ENCODE measurements at regions not wholly inside any gene's neighbourhood (a gene's known extent, or its start where the extent isn't known, plus 50 kb on each side); places are given as distances from the start of the nearest gene placed in this dataset.
"Not testable (repeated sequence)": the region's sequence is repeated elsewhere in the genome, so short reads cannot be mapped to it uniquely, and the experiment has no call there.

DNA sequence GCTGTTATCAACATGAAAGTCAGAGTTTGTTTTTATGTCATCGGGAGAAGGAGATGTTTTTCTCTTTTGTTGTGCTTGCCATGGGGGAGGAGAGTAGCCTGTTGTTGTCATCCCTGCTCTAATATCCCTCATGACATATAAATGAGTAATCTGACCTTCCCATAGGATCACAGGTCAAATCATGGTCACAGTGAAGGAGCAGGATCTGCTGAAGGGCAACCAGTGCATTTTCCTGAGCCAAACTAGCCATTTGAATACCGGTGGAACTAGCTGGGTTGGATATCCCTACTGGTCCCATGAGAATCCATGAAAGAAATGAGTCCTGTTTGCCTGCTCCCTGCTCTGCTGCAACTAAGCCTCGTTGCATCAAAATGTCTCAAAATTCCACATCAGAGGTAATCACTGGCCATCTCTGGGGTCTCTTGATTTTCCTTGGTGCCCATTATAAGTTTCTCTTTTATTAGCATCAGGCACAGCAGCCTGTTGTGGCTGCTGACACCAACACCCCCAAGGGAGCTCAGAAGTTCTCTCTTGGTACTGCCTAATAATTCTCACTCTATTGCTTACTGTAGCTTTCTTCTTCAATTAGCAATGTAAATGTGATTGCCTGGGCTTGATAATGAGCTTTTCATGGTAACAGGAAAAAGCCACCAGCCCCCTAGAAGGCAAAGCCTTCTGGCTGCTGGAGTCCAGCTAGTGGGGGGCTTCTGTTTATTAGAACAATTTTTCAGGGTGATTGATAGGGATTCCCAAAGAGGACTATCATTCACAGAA, 211.4 kb upstream of the ERCC4 start:
- DNase-seq = no peak
- H3K9me3 ChIP-seq = no peaks in the 10 kb centered on the region
- TF ChIP-seq POLR2A (IDR thresholded peaks at IDR 0.05) = no peak
- TF ChIP-seq EP300 (IDR thresholded peaks at IDR 0.05) = no peak
- TF ChIP-seq, protein P1, sequence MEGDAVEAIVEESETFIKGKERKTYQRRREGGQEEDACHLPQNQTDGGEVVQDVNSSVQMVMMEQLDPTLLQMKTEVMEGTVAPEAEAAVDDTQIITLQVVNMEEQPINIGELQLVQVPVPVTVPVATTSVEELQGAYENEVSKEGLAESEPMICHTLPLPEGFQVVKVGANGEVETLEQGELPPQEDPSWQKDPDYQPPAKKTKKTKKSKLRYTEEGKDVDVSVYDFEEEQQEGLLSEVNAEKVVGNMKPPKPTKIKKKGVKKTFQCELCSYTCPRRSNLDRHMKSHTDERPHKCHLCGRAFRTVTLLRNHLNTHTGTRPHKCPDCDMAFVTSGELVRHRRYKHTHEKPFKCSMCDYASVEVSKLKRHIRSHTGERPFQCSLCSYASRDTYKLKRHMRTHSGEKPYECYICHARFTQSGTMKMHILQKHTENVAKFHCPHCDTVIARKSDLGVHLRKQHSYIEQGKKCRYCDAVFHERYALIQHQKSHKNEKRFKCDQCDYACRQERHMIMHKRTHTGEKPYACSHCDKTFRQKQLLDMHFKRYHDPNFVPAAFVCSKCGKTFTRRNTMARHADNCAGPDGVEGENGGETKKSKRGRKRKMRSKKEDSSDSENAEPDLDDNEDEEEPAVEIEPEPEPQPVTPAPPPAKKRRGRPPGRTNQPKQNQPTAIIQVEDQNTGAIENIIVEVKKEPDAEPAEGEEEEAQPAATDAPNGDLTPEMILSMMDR (IDR thresholded peaks at IDR 0.05) = no peak
- H3K4me3 ChIP-seq = no peak overlapping the region
- whole genome bisulfite sequencing, 3 donors = 10 to 28% (median 12%) methylated on average over 3 of the region's 3 CpGs
- no peaks in the 10 kb centered on the region for H3K27me3 ChIP-seq
- intact Hi-C loops (cut with DNase I) = no loop called here
- no peaks in the 10 kb centered on the region for H3K4me1 ChIP-seq (ENCODE audit: insufficient read depth)
- no peak overlapping the region for H3K27ac ChIP-seq
- no peaks in the 10 kb centered on the region for H3K36me3 ChIP-seq

DNA sequence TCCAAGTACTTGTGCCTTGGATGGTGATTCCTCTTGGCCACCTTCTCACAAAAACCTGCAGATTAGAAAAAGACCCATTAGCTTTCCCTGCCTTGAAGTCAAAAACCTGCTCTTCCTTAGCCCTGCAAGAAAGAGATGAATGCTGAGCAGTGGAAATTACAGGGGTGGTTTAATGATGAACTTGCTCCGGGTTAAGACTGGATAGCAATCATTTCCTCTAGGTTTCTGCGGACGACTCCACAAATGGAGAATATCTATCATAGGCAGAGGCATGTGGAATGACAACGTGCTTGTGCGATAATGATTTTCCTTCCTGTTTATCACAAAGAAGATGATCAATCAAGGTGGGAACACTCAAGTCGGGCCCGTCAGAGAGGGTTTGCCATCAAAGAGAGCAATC, 201.2 kb upstream of the ERCC4 start:
- H3K9me3 ChIP-seq = no peaks in the 10 kb centered on the region
- no peaks in the 10 kb centered on the region for H3K4me1 ChIP-seq (ENCODE audit: insufficient read depth)
- 68 to 75% (median 71%) methylated on average over 7 of the region's 7 CpGs for WGBS, 3 donors
- TF ChIP-seq, protein P1 (IDR thresholded peaks at IDR 0.05) = no peak
- no peak for TF ChIP-seq EP300 (IDR thresholded peaks at IDR 0.05)
- TF ChIP-seq POLR2A (IDR thresholded peaks at IDR 0.05) = no peak
- no peak for DNase-seq
- no peak overlapping the region for H3K27ac ChIP-seq
- H3K36me3 ChIP-seq = no peaks in the 10 kb centered on the region
- intact Hi-C loops (cut with DNase I) = no loop called here
- H3K27me3 ChIP-seq = no peaks in the 10 kb centered on the region
- no peak overlapping the region for H3K4me3 ChIP-seq

DNA sequence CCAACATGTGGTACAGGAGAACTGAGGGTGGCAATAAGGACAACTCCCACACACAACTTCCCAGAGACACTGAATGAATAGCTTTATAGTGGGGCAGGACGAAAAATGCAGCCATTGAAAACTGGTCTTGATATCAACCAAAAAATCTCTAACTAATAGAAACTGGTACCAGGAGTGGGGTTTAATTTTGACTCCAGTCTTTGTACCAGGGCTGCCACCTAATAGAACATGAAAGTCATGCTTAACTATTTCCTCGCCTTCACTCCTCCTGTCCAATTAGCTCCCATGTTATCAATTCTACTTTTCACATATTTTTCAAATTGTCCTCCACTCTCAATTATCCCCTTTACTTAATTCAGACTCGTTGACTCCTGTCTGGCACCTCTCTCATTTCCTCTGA, 192.0 kb upstream of the ERCC4 start:
- no peak for DNase-seq
- Histone ChIP-seq H3K27ac (no peak overlapping the region), H3K36me3 (no peaks in the 10 kb centered on the region), H3K4me3 (no peak overlapping the region), H3K4me1 (ENCODE audit: insufficient read depth) (no peaks in the 10 kb centered on the region), H3K27me3 (no peaks in the 10 kb centered on the region), H3K9me3 (no peaks in the 10 kb centered on the region)
- TF ChIP-seq EP300 (IDR thresholded peaks at IDR 0.05) = no peak
- no peak for TF ChIP-seq POLR2A (IDR thresholded peaks at IDR 0.05)
- TF ChIP-seq, protein P1 (IDR thresholded peaks at IDR 0.05) = no peak
- WGBS, 3 donors = 33 to 66% (median 46%) methylated on average over 3 of the region's 3 CpGs
- intact Hi-C loops (cut with DNase I) = no loop called here

DNA sequence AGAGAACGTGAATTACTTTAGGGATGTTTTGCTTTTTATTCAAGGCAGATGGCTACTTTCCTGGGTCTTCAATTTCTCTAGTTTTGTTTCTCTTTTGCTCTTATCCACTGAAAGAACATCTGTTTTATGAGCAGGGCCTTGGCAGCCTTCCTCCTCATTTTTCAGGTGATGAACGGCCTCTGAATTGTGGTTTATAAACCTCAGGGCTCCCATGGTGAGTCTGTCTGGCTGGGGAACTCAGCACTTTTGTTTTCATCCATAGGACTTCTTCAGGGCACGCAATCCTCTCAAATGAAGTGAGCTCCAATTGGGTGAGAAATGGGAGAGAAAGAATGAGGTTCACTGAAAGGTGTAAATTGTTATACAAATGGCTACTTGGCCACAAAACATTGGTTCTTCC, 186.4 kb upstream of the ERCC4 start:
- no peak for TF ChIP-seq EP300 (IDR thresholded peaks at IDR 0.05)
- TF ChIP-seq, protein P1 (IDR thresholded peaks at IDR 0.05) = no peak
- TF ChIP-seq POLR2A (IDR thresholded peaks at IDR 0.05) = no peak
- no peaks in the 10 kb centered on the region for H3K36me3 ChIP-seq
- WGBS, 3 donors = 1 to 29% (median 5%) methylated on average over 3 of the region's 3 CpGs
- no peak overlapping the region for H3K27ac ChIP-seq
- H3K9me3 ChIP-seq = no peaks in the 10 kb centered on the region
- no peaks in the 10 kb centered on the region for H3K27me3 ChIP-seq
- H3K4me3 ChIP-seq = no peak overlapping the region
- H3K4me1 ChIP-seq (ENCODE audit: insufficient read depth) = no peaks in the 10 kb centered on the region
- DNase-seq = no peak
- intact Hi-C loops (cut with DNase I) = no loop called here

DNA sequence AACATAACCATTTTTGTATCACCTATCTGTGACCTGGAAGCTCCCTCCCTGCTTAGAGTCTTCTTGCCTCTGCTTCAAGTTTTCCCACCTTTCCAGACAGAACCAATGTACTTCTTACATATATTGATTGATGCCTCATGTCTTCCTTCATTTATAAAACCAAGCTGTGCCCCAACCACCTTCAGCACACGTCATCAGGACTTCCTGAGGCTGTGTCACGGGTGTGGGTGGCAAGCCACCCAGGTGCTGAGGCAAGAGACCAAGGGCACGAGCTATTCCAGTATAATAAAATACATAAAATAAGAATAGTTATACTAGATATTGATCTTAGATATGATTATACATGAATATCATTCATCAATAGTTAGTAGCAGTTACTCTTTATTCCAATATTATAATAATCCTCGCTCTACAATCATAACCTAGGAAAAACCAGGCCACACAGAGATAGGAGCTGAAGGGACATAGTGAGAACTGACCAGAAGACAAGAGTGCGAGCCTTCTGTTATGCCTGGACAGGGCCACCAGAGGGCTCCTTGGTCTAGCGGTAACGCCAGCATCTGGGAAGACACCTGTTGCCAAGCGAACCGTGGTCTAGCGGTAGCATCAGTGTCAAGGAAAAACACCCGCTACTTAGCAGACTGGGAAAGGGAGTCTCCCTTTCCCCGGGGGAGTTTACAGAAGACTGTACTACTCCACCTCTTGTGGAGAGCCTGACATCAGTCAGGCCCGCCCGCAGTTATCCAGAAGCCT, 180.2 kb upstream of the ERCC4 start:
- intact Hi-C loops (cut with DNase I); H3K4me3 ChIP-seq; H3K36me3 ChIP-seq; DNase-seq; H3K9me3 ChIP-seq; H3K27ac ChIP-seq; H3K4me1 ChIP-seq (ENCODE audit: insufficient read depth); H3K27me3 ChIP-seq: not testable (repeated sequence)
- WGBS, 3 donors = 75 to 83% (median 80%) methylated on average over 14 of the region's 14 CpGs
